ENCODE measurements at regions not wholly inside any gene's neighbourhood (a gene's known extent, or its start where the extent isn't known, plus 50 kb on each side); places are given as distances from the start of the nearest gene placed in this dataset.

GRCh38 chr22:49305966-49306631 is 521.6 kb downstream of the BRD1 start:
- in situ Hi-C loops (cut with HindIII; ENCODE audit: extremely low pct_ligation_motif_present, low pct_unique_long_range_greater_than_20kb) (loop anchor here (5.0 to 25.0 kb wide), 3 partner anchors 264 to 744 kb away; no protein-coding TSS in a partner anchor), intact Hi-C loops (cut with micrococcal nuclease; ENCODE audit: unreplicated experiment) (loop anchor here (1.0 to 5.0 kb wide), 2 partner anchors 260 to 729 kb away; no protein-coding TSS in a partner anchor)
- Histone ChIP-seq H2AFZ (ENCODE audit: low read length) (no peak overlapping the region), H3K4me1 (ENCODE audit: insufficient read depth, low read length) (no peaks in the 10 kb centered on the region), H3K27me3 (ENCODE audit: control insufficient read depth in 1 of 2, insufficient read depth in 2 of 2, low read length in 2 of 2) (peaks cover 4 to 64% of the 10 kb centered on the region in 2 experiments; a peak in 4 of 5 replicates), H3K9ac (ENCODE audit: insufficient read depth, low read depth, low read length) (no peak overlapping the region), H3K4me2 (ENCODE audit: low read depth, low read length) (no peak overlapping the region), H3K9me3 (ENCODE audit: low read length) (no peaks in the 10 kb centered on the region), H3K79me2 (ENCODE audit: insufficient read depth, low read length) (no peaks in the 10 kb centered on the region), H3K4me3 (replicated peaks in 1 of 3; ENCODE audit: insufficient read depth in 1 of 3, low read depth in 2 of 3, low read length in 3 of 3) (no peak overlapping the region), H3K36me3 (replicated peaks in 1 of 2; ENCODE audit: control insufficient read depth in 1 of 2, insufficient read depth in 2 of 2, low read length in 2 of 2) (no peaks in the 10 kb centered on the region), H4K20me1 (ENCODE audit: insufficient read depth, low read length) (no peaks in the 10 kb centered on the region), H3K27ac (ENCODE audit: extremely low read length, insufficient read depth, low read length) (no peak overlapping the region)
- ChIA-PET POLR2A (no interaction called here), CTCF (ENCODE audit: low intra/inter-chr PET ratio, low total read pairs) (interaction anchor here (1.2 to 1.7 kb wide), 3 partner anchors 258 to 338 kb away, joined by 3 to 26 read pairs (median 5); no protein-coding TSS in a partner anchor)
- WGBS (ENCODE audit: low lambda C conversion rate) = 5% methylated on average over 12 of the region's 18 CpGs
- ATAC-seq (no peak), FAIRE-seq (no peak), DNase-seq (ENCODE audit: low spot score) (no peak)
- no TSS peak for BruUV-seq (replicated peaks)
- no peak for TF ChIP-seq ZNF496 (CRISPR knock-in tag; IDR thresholded peaks at IDR 0.05; ENCODE audit: insufficient replicate concordance)
- TF ChIP-seq TRAFD1 (CRISPR knock-in tag; IDR thresholded peaks at IDR 0.05; ENCODE audit: borderline replicate concordance) = no peak
- TF ChIP-seq NPAS2 (CRISPR knock-in tag; IDR thresholded peaks at IDR 0.05; ENCODE audit: borderline replicate concordance) = no peak
- TF ChIP-seq, protein P1, sequence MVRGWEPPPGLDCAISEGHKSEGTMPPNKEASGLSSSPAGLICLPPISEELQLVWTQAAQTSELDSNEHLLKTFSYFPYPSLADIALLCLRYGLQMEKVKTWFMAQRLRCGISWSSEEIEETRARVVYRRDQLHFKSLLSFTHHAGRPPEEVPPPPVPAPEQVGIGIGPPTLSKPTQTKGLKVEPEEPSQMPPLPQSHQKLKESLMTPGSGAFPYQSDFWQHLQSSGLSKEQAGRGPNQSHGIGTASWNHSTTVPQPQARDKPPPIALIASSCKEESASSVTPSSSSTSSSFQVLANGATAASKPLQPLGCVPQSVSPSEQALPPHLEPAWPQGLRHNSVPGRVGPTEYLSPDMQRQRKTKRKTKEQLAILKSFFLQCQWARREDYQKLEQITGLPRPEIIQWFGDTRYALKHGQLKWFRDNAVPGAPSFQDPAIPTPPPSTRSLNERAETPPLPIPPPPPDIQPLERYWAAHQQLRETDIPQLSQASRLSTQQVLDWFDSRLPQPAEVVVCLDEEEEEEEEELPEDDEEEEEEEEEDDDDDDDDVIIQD (CRISPR knock-in tag; IDR thresholded peaks at IDR 0.05; ENCODE audit: low read depth) = no peak
- TF ChIP-seq, protein P2, sequence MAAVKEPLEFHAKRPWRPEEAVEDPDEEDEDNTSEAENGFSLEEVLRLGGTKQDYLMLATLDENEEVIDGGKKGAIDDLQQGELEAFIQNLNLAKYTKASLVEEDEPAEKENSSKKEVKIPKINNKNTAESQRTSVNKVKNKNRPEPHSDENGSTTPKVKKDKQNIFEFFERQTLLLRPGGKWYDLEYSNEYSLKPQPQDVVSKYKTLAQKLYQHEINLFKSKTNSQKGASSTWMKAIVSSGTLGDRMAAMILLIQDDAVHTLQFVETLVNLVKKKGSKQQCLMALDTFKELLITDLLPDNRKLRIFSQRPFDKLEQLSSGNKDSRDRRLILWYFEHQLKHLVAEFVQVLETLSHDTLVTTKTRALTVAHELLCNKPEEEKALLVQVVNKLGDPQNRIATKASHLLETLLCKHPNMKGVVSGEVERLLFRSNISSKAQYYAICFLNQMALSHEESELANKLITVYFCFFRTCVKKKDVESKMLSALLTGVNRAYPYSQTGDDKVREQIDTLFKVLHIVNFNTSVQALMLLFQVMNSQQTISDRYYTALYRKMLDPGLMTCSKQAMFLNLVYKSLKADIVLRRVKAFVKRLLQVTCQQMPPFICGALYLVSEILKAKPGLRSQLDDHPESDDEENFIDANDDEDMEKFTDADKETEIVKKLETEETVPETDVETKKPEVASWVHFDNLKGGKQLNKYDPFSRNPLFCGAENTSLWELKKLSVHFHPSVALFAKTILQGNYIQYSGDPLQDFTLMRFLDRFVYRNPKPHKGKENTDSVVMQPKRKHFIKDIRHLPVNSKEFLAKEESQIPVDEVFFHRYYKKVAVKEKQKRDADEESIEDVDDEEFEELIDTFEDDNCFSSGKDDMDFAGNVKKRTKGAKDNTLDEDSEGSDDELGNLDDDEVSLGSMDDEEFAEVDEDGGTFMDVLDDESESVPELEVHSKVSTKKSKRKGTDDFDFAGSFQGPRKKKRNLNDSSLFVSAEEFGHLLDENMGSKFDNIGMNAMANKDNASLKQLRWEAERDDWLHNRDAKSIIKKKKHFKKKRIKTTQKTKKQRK (IDR thresholded peaks at IDR 0.05; ENCODE audit: low read length) = no peak
- no peak for TF ChIP-seq THAP11 (CRISPR knock-in tag; IDR thresholded peaks at IDR 0.05)
- TF ChIP-seq HNF4G (IDR thresholded peaks at IDR 0.05; ENCODE audit: borderline replicate concordance, low read depth, low read length) = no peak
- no peak for TF ChIP-seq HNF4G (CRISPR knock-in tag; IDR thresholded peaks at IDR 0.05; ENCODE audit: borderline replicate concordance, low read depth)
- no peak for TF ChIP-seq KMT2A (CRISPR knock-in tag; IDR thresholded peaks at IDR 0.05)
- TF ChIP-seq MIER2 (CRISPR knock-in tag; IDR thresholded peaks at IDR 0.05) = no peak
- TF ChIP-seq ZNF772 (CRISPR knock-in tag; IDR thresholded peaks at IDR 0.05) = no peak
- TF ChIP-seq ZNF414 (CRISPR knock-in tag; IDR thresholded peaks at IDR 0.05) = no peak
- TF ChIP-seq ZFP1 (CRISPR knock-in tag; IDR thresholded peaks at IDR 0.05) = no peak
- TF ChIP-seq MAFK (conservative IDR thresholded peaks at IDR 0.05 in 1 of 2, IDR thresholded peaks at IDR 0.05 in 1 of 2; ENCODE audit: low read length in 2 of 2) = no peak
- TF ChIP-seq PITX1 (CRISPR knock-in tag; IDR thresholded peaks at IDR 0.05) = no peak
- TF ChIP-seq IRX3 (CRISPR knock-in tag; IDR thresholded peaks at IDR 0.05; ENCODE audit: borderline replicate concordance, low read depth) = no peak
- no peak for TF ChIP-seq LCORL (IDR thresholded peaks at IDR 0.05)
- TF ChIP-seq LCORL (CRISPR knock-in tag; IDR thresholded peaks at IDR 0.05) = no peak

All from HepG2 (cell line).